ENCODE measurements at regions not wholly inside any gene's neighbourhood (a gene's known extent, or its start where the extent isn't known, plus 50 kb on each side); places are given as distances from the start of the nearest gene placed in this dataset.

GRCh38 chr3:113063126-113063894 is 72.5 kb downstream of the GTPBP8 start:
- Histone ChIP-seq H3K9ac (ENCODE audit: extremely low read depth, insufficient read length, low read length) (no peak overlapping the region), H3K9me3 (ENCODE audit: control insufficient read depth, low read depth, low read length) (no peaks in the 10 kb centered on the region), H2AFZ (ENCODE audit: low read length) (no peak overlapping the region), H2BK15ac (ENCODE audit: low read depth, low read length) (no peak overlapping the region), H4K91ac (ENCODE audit: insufficient read length, low read depth, low read length) (no peak overlapping the region), H3K4ac (ENCODE audit: low read depth, low read length) (no peak overlapping the region), H2BK12ac (ENCODE audit: insufficient read length, low read depth, low read length) (no peak overlapping the region), H3K18ac (ENCODE audit: insufficient read length, low read depth, low read length) (no peak overlapping the region), H3K27me3 (ENCODE audit: insufficient read depth, low read length) (no peaks in the 10 kb centered on the region), H3K4me2 (ENCODE audit: insufficient read depth, insufficient read length, low read length) (no peak overlapping the region), H3K56ac (ENCODE audit: insufficient read length, low read depth, low read length) (no peak overlapping the region), H3K79me2 (ENCODE audit: insufficient read depth, low read length) (no peaks in the 10 kb centered on the region), H3K23ac (ENCODE audit: insufficient read length, low read depth, low read length) (no peak overlapping the region), H3K23me2 (ENCODE audit: insufficient read length, low read depth, low read length, poor library complexity, severe bottlenecking) (no peaks in the 10 kb centered on the region), H4K5ac (ENCODE audit: insufficient read length, low read depth, low read length) (no peak overlapping the region), H2AK5ac (ENCODE audit: insufficient read length, low read length) (no peak overlapping the region), H2BK5ac (ENCODE audit: insufficient read length, low read length) (no peak overlapping the region), H2BK20ac (ENCODE audit: low read depth, low read length, poor library complexity, severe bottlenecking) (no peak overlapping the region), H4K20me1 (ENCODE audit: control insufficient read depth, insufficient read depth, insufficient read length) (no peaks in the 10 kb centered on the region), H3K27ac (ENCODE audit: insufficient read length, low read depth, low read length) (no peak overlapping the region), H3T11ph (ENCODE audit: low read length) (no peak overlapping the region), H3K4me1 (ENCODE audit: insufficient read depth, low read length) (no peaks in the 10 kb centered on the region), H3K14ac (ENCODE audit: insufficient read depth, low read length) (no peak overlapping the region), H4K8ac (replicated peaks; ENCODE audit: insufficient read length, low read depth, low read length) (no peak overlapping the region), H2BK120ac (ENCODE audit: low read depth, low read length, poor library complexity, severe bottlenecking) (no peak overlapping the region), H3K79me1 (ENCODE audit: insufficient read depth, low read depth, low read length, poor library complexity, severe bottlenecking) (no peaks in the 10 kb centered on the region)
- Mint-ChIP-seq H3K27ac (no peak overlapping the region; a peak in 1 of 7 replicates), H3K36me3 (ENCODE audit: insufficient read depth in 1 of 3, low read depth in 3 of 3) (peaks cover 0 to 5% (median 0%) of the 10 kb centered on the region in 3 experiments; a peak in 2 of 7 replicates), H3K9me3 (peaks cover 0 to 3% of the 10 kb centered on the region in 2 experiments; a peak in 1 of 5 replicates), H3K4me1 (peaks cover 0 to 5% of the 10 kb centered on the region in 2 experiments; a peak in 1 of 4 replicates), H3K27me3 (ENCODE audit: low read depth) (no peaks in the 10 kb centered on the region), H3K4me3 (no peak overlapping the region)
- no peak for DNase-seq
- no peak for TF ChIP-seq CTCF (conservative IDR thresholded peaks at IDR 0.05)
- no CpG with 5 or more reads among the region's 4 CpGs for WGBS (ENCODE audit: extremely low coverage, insufficient read length, low lambda C conversion rate)
